ENCODE measurements at regions not wholly inside any gene's neighbourhood (a gene's known extent, or its start where the extent isn't known, plus 50 kb on each side); places are given as distances from the start of the nearest gene placed in this dataset.

GRCh38 chr17:13413001-13413400, 188.7 kb downstream of the HS3ST3A1 start:
- no peaks in the 10 kb centered on the region for H3K36me3 ChIP-seq (ENCODE audit: insufficient read depth, low read length)
- H3K4me3 ChIP-seq, result no peak overlapping the region
- no peak overlapping the region for H3K9ac ChIP-seq (ENCODE audit: insufficient read length)
- no peak overlapping the region for H3K27ac ChIP-seq
- no peaks in the 10 kb centered on the region for H3K9me3 ChIP-seq (ENCODE audit: low read depth, low read length)
- no peak for TF ChIP-seq EZH2 (IDR thresholded peaks at IDR 0.05)
- DNase-seq (ENCODE audit: low read depth, low spot score), result no peak

GRCh38 chr17:13410874-13411273, 190.9 kb downstream of the HS3ST3A1 start:
- H3K36me3 ChIP-seq (ENCODE audit: insufficient read depth, low read length), result no peaks in the 10 kb centered on the region
- H3K27ac ChIP-seq, result no peak overlapping the region
- no peak overlapping the region for H3K4me3 ChIP-seq
- TF ChIP-seq POLR2AphosphoS5 (IDR thresholded peaks at IDR 0.05; ENCODE audit: borderline replicate concordance, low read depth, low read length), result no peak
- no peak for TF ChIP-seq EZH2 (IDR thresholded peaks at IDR 0.05)
- no peaks in the 10 kb centered on the region for H3K9me3 ChIP-seq (ENCODE audit: low read depth, low read length)
- no peak for DNase-seq (ENCODE audit: low read depth, low spot score)
- H3K9ac ChIP-seq (ENCODE audit: insufficient read length), result no peak overlapping the region

DNA sequence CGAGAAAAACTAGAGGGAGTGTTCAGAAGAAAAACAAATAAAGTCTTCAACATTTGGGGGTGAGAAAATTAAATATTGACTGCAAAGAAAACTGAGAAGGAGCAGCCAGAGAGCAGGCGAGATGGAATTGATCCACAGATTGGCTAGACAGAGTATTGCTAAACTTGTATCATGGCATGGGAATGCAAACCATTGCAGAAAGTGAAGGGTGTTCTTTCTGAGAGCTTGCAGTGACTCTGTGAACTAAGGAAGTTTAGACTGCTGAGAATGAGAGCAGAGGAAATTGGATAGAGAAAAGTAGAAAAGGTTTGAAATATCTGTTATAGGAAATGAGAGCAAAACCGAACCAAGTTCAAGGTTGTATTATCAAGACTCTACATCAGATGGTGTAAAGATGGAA, 191.5 kb downstream of the HS3ST3A1 start:
- H3K9ac ChIP-seq (ENCODE audit: insufficient read length), result no peak overlapping the region
- H3K36me3 ChIP-seq (ENCODE audit: insufficient read depth, low read length), result no peaks in the 10 kb centered on the region
- DNase-seq (ENCODE audit: low read depth, low spot score), result no peak
- H3K9me3 ChIP-seq (ENCODE audit: low read depth, low read length), result no peaks in the 10 kb centered on the region
- H3K27ac ChIP-seq, result no peak overlapping the region
- no peak overlapping the region for H3K4me3 ChIP-seq
- TF ChIP-seq EZH2 (IDR thresholded peaks at IDR 0.05), result no peak

GRCh38 chr17:13409455-13409854, 192.3 kb downstream of the HS3ST3A1 start:
- no peak for TF ChIP-seq POLR2AphosphoS5 (IDR thresholded peaks at IDR 0.05; ENCODE audit: borderline replicate concordance, low read depth, low read length)
- no peaks in the 10 kb centered on the region for H3K36me3 ChIP-seq (ENCODE audit: insufficient read depth, low read length)
- DNase-seq (ENCODE audit: low read depth, low spot score), result no peak
- H3K4me3 ChIP-seq, result no peak overlapping the region
- H3K27ac ChIP-seq, result no peak overlapping the region
- no peaks in the 10 kb centered on the region for H3K9me3 ChIP-seq (ENCODE audit: low read depth, low read length)
- H3K9ac ChIP-seq (ENCODE audit: insufficient read length), result no peak overlapping the region

GRCh38 chr17:13407381-13407780, 194.3 kb downstream of the HS3ST3A1 start:
- Histone ChIP-seq H3K4me3 (no peak overlapping the region), H3K9ac (ENCODE audit: insufficient read length) (no peak overlapping the region), H3K9me3 (ENCODE audit: low read depth, low read length) (no peaks in the 10 kb centered on the region), H3K36me3 (ENCODE audit: insufficient read depth, low read length) (no peaks in the 10 kb centered on the region), H3K27ac (no peak overlapping the region)
- DNase-seq (ENCODE audit: low read depth, low spot score), result no peak
- TF ChIP-seq POLR2AphosphoS5 (IDR thresholded peaks at IDR 0.05; ENCODE audit: borderline replicate concordance, low read depth, low read length), result no peak
- TF ChIP-seq FOXP2 (optimal IDR thresholded peaks at IDR 0.05; ENCODE audit: control extremely low read depth, extremely low read length, insufficient read depth), result no peak
- no peak for TF ChIP-seq EZH2 (IDR thresholded peaks at IDR 0.05)

DNA sequence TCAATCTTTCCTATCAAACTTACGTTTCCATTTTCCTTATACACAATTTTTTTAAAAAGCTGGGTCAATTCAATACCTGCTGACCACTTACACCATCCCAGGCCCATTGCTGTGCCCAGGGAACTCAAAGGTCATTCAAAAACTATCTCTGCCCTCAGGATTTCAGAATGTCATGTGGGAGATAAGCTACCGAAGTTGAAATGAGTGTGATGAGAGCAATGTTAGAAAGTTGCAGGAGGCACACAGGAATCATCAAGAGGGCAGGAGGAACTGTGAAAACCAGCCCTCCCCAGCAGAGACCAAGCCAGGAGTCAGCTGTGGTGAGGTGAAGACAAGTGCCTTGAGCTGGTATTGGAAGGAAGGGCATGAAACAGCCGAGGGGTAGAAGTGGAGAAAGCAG, 195.9 kb downstream of the HS3ST3A1 start:
- no peak for TF ChIP-seq FOXP2 (optimal IDR thresholded peaks at IDR 0.05; ENCODE audit: control extremely low read depth, extremely low read length, insufficient read depth)
- TF ChIP-seq POLR2AphosphoS5 (IDR thresholded peaks at IDR 0.05; ENCODE audit: borderline replicate concordance, low read depth, low read length), result no peak
- TF ChIP-seq EZH2 (IDR thresholded peaks at IDR 0.05), result no peak
- H3K27ac ChIP-seq, result no peak overlapping the region
- no peak overlapping the region for H3K9ac ChIP-seq (ENCODE audit: insufficient read length)
- no peak for DNase-seq (ENCODE audit: low read depth, low spot score)
- H3K4me3 ChIP-seq, result no peak overlapping the region
- no peaks in the 10 kb centered on the region for H3K9me3 ChIP-seq (ENCODE audit: low read depth, low read length)
- H3K36me3 ChIP-seq (ENCODE audit: insufficient read depth, low read length), result no peaks in the 10 kb centered on the region

DNA sequence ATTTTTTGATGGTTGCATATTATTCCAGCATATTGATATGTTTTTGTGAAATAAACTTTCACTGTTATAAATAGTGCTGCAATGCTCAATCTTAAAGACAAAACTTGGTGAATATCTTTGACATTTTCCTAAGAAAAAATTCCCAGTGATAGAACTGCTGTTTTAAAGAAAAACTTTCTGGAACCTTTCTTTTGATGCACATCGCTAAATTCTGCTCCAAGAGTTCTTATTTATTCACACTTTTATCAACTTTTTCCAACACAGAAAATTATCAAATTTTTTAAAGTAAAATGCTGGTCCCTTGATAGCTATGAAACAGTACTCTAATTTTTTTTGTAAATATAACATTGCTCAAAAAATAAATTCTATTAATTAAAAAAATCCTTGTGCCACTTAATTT, 196.6 kb downstream of the HS3ST3A1 start:
- DNase-seq (ENCODE audit: low read depth, low spot score), result no peak
- no peaks in the 10 kb centered on the region for H3K36me3 ChIP-seq (ENCODE audit: insufficient read depth, low read length)
- H3K4me3 ChIP-seq, result no peak overlapping the region
- no peak overlapping the region for H3K27ac ChIP-seq
- TF ChIP-seq POLR2AphosphoS5 (IDR thresholded peaks at IDR 0.05; ENCODE audit: borderline replicate concordance, low read depth, low read length) (no peak), EZH2 (IDR thresholded peaks at IDR 0.05) (no peak), FOXP2 (optimal IDR thresholded peaks at IDR 0.05; ENCODE audit: control extremely low read depth, extremely low read length, insufficient read depth) (no peak)
- no peaks in the 10 kb centered on the region for H3K9me3 ChIP-seq (ENCODE audit: low read depth, low read length)
- H3K9ac ChIP-seq (ENCODE audit: insufficient read length), result no peak overlapping the region

DNA sequence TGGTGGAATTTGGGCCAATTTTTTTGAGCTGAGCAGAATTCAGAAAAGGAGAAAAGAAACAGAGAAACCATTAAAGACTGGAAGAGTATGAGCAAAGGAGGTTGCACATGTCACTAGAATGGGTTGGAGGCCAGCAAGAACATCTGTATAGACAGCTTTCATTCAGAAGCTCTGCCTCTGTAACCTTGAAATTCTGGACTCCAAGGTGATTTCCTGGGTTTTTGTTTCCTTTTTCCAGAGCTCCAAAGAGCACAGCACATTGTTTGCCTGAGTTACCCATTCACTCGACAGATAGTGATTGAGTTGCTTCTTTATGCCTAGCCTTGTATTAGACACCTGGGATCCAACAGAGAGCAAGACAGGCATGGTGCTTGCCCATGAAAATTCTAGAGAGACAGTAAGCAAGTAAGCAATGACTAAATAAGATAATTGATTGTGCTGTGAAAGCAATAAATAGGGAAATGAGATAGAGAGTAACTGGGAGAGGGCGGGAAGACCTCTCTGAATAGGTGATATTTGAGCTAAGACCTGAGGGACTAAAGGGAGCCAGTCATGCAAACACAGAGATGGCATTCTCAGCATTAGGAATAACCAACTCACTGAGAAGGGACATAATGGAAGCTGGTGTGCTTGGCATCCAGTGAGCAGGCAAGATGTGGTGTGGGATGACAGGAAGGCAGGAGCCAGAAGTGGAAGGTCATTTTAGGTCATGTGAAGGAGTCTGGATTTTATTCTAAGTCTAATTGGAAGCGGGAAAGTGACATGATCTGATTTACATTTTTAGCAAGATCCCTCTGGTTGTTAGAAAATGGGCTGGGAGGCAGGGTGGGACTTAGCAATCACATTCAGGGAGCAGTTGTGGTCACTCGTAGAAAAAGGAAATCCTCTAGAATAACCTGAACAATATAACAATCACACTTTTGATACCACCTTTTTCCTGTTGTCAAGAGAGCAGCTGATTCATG, 197.5 kb downstream of the HS3ST3A1 start:
- H3K27ac ChIP-seq, result no peak overlapping the region
- no peak overlapping the region for H3K9ac ChIP-seq (ENCODE audit: insufficient read length)
- H3K36me3 ChIP-seq (ENCODE audit: insufficient read depth, low read length), result no peaks in the 10 kb centered on the region
- no peak for TF ChIP-seq FOXP2 (optimal IDR thresholded peaks at IDR 0.05; ENCODE audit: control extremely low read depth, extremely low read length, insufficient read depth)
- TF ChIP-seq EZH2 (IDR thresholded peaks at IDR 0.05), result no peak
- no peak for TF ChIP-seq POLR2AphosphoS5 (IDR thresholded peaks at IDR 0.05; ENCODE audit: borderline replicate concordance, low read depth, low read length)
- H3K9me3 ChIP-seq (ENCODE audit: low read depth, low read length), result no peaks in the 10 kb centered on the region
- no peak overlapping the region for H3K4me3 ChIP-seq
- no peak for DNase-seq (ENCODE audit: low read depth, low spot score)

- H3K27ac ChIP-seq, result no peak overlapping the region
- H3K36me3 ChIP-seq (ENCODE audit: insufficient read depth, low read length), result no peaks in the 10 kb centered on the region
- H3K9me3 ChIP-seq (ENCODE audit: low read depth, low read length), result no peaks in the 10 kb centered on the region
- no peak overlapping the region for H3K9ac ChIP-seq (ENCODE audit: insufficient read length)
- no peak for DNase-seq (ENCODE audit: low read depth, low spot score)
- no peak for TF ChIP-seq FOXP2 (optimal IDR thresholded peaks at IDR 0.05; ENCODE audit: control extremely low read depth, extremely low read length, insufficient read depth)
- no peak for TF ChIP-seq EZH2 (IDR thresholded peaks at IDR 0.05)
- no peak for TF ChIP-seq POLR2AphosphoS5 (IDR thresholded peaks at IDR 0.05; ENCODE audit: borderline replicate concordance, low read depth, low read length)
- no peak overlapping the region for H3K4me3 ChIP-seq
Measured at GRCh38 chr17:13400491-13400890, 201.2 kb downstream of the HS3ST3A1 start.
